ENCODE measurements at regions not wholly inside any gene's neighbourhood (a gene's known extent, or its start where the extent isn't known, plus 50 kb on each side); places are given as distances from the start of the nearest gene placed in this dataset.

- Histone ChIP-seq H3K9me3 (ENCODE audit: control insufficient read depth in 1 of 2, low read length in 2 of 2) (no peaks in the 10 kb centered on the region), H3K27me3 (ENCODE audit: control insufficient read depth in 1 of 2, insufficient read depth in 2 of 2, low read length in 2 of 2) (peaks cover 1 to 17% of the 10 kb centered on the region in 2 donors), H3K4me1 (ENCODE audit: control insufficient read depth in 1 of 2, insufficient read depth in 2 of 2, low read length in 2 of 2) (no peaks in the 10 kb centered on the region), H3K9ac (ENCODE audit: low read depth in 1 of 2, low read length in 2 of 2) (no peak overlapping the region), H3K36me3 (ENCODE audit: control insufficient read depth in 1 of 2, insufficient read depth in 2 of 2, low read length in 2 of 2) (no peaks in the 10 kb centered on the region), H3K27ac (ENCODE audit: low read depth, low read length) (no peak overlapping the region), H3K4me3 (ENCODE audit: low read depth in 1 of 2, low read length in 2 of 2) (no peak overlapping the region)
Measured at GRCh38 chr20:58147628-58148370, 80.7 kb downstream of the ANKRD60 start.

DNA sequence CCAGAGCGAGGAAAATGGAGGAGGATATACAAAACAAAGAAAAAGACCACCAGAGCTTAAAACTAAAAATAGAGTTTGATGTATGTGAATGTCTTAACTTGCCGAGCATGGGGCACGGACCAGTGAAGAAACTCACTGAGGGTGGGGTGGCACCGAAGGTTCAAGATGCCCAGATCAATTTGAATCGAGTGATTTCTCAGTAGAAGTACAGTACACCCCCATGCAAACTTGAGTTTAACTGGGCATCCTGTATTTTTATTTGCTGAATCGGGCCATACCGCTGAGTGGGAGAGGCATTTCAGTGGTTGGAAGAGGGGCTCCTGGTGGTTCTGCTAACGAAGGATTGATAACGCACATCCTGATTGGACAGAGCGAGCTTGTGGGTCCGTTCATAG is 81.7 kb downstream of the ANKRD60 start:
- no peak overlapping the region for H3K27ac ChIP-seq (ENCODE audit: low read depth, low read length)
- no peak overlapping the region for H3K9ac ChIP-seq (ENCODE audit: low read depth in 1 of 2, low read length in 2 of 2)
- no peaks in the 10 kb centered on the region for H3K36me3 ChIP-seq (ENCODE audit: control insufficient read depth in 1 of 2, insufficient read depth in 2 of 2, low read length in 2 of 2)
- H3K4me1 ChIP-seq (ENCODE audit: control insufficient read depth in 1 of 2, insufficient read depth in 2 of 2, low read length in 2 of 2), result no peaks in the 10 kb centered on the region
- no peak overlapping the region for H3K4me3 ChIP-seq (ENCODE audit: low read depth in 1 of 2, low read length in 2 of 2)
- peaks cover 0 to 17% of the 10 kb centered on the region in 2 donors for H3K27me3 ChIP-seq (ENCODE audit: control insufficient read depth in 1 of 2, insufficient read depth in 2 of 2, low read length in 2 of 2)
- H3K9me3 ChIP-seq (ENCODE audit: control insufficient read depth in 1 of 2, low read length in 2 of 2), result no peaks in the 10 kb centered on the region

- no peaks in the 10 kb centered on the region for H3K4me1 ChIP-seq (ENCODE audit: control insufficient read depth in 1 of 2, insufficient read depth in 2 of 2, low read length in 2 of 2)
- H3K4me3 ChIP-seq (ENCODE audit: low read depth in 1 of 2, low read length in 2 of 2), result no peak overlapping the region
- no peaks in the 10 kb centered on the region for H3K36me3 ChIP-seq (ENCODE audit: control insufficient read depth in 1 of 2, insufficient read depth in 2 of 2, low read length in 2 of 2)
- no peak overlapping the region for H3K27ac ChIP-seq (ENCODE audit: low read depth, low read length)
- no peaks in the 10 kb centered on the region for H3K9me3 ChIP-seq (ENCODE audit: control insufficient read depth in 1 of 2, low read length in 2 of 2)
- peaks cover 0 to 17% of the 10 kb centered on the region in 2 donors for H3K27me3 ChIP-seq (ENCODE audit: control insufficient read depth in 1 of 2, insufficient read depth in 2 of 2, low read length in 2 of 2)
- no peak overlapping the region for H3K9ac ChIP-seq (ENCODE audit: low read depth in 1 of 2, low read length in 2 of 2)
Measured at GRCh38 chr20:58146081-58146745, 82.2 kb downstream of the ANKRD60 start.

DNA sequence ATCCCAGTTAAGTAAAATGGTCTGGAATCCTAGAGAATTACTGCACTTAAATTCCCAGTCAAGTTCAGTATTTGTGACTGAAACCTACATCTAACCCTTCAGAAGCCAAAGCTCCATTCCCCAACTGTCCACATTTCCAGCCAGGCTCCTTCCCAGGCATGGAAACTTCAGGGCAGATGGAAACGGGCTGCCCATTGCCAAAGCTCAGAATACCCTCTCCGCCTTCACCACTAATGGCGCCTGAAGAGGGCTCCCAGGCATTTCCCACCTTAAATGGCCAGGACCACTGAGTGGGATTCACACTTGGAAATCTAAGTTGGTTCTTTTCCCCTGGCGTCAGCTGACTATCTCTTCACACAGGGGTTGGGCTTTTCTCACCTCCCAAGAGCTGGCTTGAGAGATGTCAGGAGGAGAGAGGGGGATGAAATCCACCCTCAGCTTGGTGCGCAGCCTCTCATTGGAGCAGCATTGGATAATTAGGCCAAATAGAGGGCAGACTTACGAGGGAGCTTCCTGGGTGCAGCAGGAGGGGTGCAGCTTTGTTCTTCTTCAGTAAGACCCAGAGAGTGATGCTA is 82.9 kb downstream of the ANKRD60 start:
- Histone ChIP-seq H3K4me3 (ENCODE audit: low read depth in 1 of 2, low read length in 2 of 2) (no peak overlapping the region), H3K9me3 (ENCODE audit: control insufficient read depth in 1 of 2, low read length in 2 of 2) (no peaks in the 10 kb centered on the region), H3K27me3 (ENCODE audit: control insufficient read depth in 1 of 2, insufficient read depth in 2 of 2, low read length in 2 of 2) (peaks cover 0 to 12% of the 10 kb centered on the region in 2 donors), H3K27ac (ENCODE audit: low read depth, low read length) (no peak overlapping the region), H3K36me3 (ENCODE audit: control insufficient read depth in 1 of 2, insufficient read depth in 2 of 2, low read length in 2 of 2) (no peaks in the 10 kb centered on the region), H3K4me1 (ENCODE audit: control insufficient read depth in 1 of 2, insufficient read depth in 2 of 2, low read length in 2 of 2) (no peaks in the 10 kb centered on the region), H3K9ac (ENCODE audit: low read depth in 1 of 2, low read length in 2 of 2) (no peak overlapping the region)

DNA sequence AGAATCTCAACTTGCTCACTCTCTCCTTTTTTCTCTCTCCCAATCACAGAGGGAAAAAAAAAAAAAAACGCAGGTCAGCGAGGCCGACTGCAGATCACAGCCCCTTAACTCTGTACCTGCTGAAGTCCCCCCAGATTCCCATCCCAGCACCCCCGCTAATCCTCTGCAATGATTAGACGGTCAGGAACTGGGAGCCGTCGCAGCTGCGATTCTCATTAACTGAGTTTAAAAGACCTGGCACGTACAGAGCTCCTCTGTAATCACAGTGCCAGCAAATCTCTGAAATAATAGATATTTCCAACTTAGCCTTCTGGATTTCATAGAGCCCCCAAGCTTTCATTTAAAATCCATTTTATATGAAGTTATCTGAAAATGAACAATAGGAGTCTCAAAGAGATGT is 84.4 kb downstream of the ANKRD60 start:
- Histone ChIP-seq H3K36me3 (ENCODE audit: control insufficient read depth in 1 of 2, insufficient read depth in 2 of 2, low read length in 2 of 2) (no peaks in the 10 kb centered on the region), H3K9ac (ENCODE audit: low read depth in 1 of 2, low read length in 2 of 2) (no peak overlapping the region), H3K27me3 (ENCODE audit: control insufficient read depth in 1 of 2, insufficient read depth in 2 of 2, low read length in 2 of 2) (peaks cover 4 to 11% of the 10 kb centered on the region in 2 donors), H3K9me3 (ENCODE audit: control insufficient read depth in 1 of 2, low read length in 2 of 2) (no peaks in the 10 kb centered on the region), H3K27ac (ENCODE audit: low read depth, low read length) (no peak overlapping the region), H3K4me3 (ENCODE audit: low read depth in 1 of 2, low read length in 2 of 2) (no peak overlapping the region), H3K4me1 (ENCODE audit: control insufficient read depth in 1 of 2, insufficient read depth in 2 of 2, low read length in 2 of 2) (no peaks in the 10 kb centered on the region)

- Histone ChIP-seq H3K36me3 (ENCODE audit: control insufficient read depth in 1 of 2, insufficient read depth in 2 of 2, low read length in 2 of 2) (no peaks in the 10 kb centered on the region), H3K27ac (ENCODE audit: low read depth, low read length) (no peak overlapping the region), H3K4me1 (ENCODE audit: control insufficient read depth in 1 of 2, insufficient read depth in 2 of 2, low read length in 2 of 2) (no peaks in the 10 kb centered on the region), H3K9me3 (ENCODE audit: control insufficient read depth in 1 of 2, low read length in 2 of 2) (no peaks in the 10 kb centered on the region), H3K4me3 (ENCODE audit: low read depth in 1 of 2, low read length in 2 of 2) (no peak overlapping the region), H3K27me3 (ENCODE audit: control insufficient read depth in 1 of 2, insufficient read depth in 2 of 2, low read length in 2 of 2) (peaks cover 4 to 7% of the 10 kb centered on the region in 2 donors), H3K9ac (ENCODE audit: low read depth in 1 of 2, low read length in 2 of 2) (no peak overlapping the region)
Measured at GRCh38 chr20:58143531-58143930, 84.9 kb downstream of the ANKRD60 start.

GRCh38 chr20:58142843-58143185 is 85.6 kb downstream of the ANKRD60 start:
- H3K9me3 ChIP-seq (ENCODE audit: control insufficient read depth in 1 of 2, low read length in 2 of 2), result no peaks in the 10 kb centered on the region
- H3K4me1 ChIP-seq (ENCODE audit: control insufficient read depth in 1 of 2, insufficient read depth in 2 of 2, low read length in 2 of 2), result no peaks in the 10 kb centered on the region
- H3K27me3 ChIP-seq (ENCODE audit: control insufficient read depth in 1 of 2, insufficient read depth in 2 of 2, low read length in 2 of 2), result peaks cover 4 to 10% of the 10 kb centered on the region in 2 donors
- H3K4me3 ChIP-seq (ENCODE audit: low read depth in 1 of 2, low read length in 2 of 2), result no peak overlapping the region
- no peak overlapping the region for H3K27ac ChIP-seq (ENCODE audit: low read depth, low read length)
- H3K36me3 ChIP-seq (ENCODE audit: control insufficient read depth in 1 of 2, insufficient read depth in 2 of 2, low read length in 2 of 2), result no peaks in the 10 kb centered on the region
- H3K9ac ChIP-seq (ENCODE audit: low read depth in 1 of 2, low read length in 2 of 2), result no peak overlapping the region

DNA sequence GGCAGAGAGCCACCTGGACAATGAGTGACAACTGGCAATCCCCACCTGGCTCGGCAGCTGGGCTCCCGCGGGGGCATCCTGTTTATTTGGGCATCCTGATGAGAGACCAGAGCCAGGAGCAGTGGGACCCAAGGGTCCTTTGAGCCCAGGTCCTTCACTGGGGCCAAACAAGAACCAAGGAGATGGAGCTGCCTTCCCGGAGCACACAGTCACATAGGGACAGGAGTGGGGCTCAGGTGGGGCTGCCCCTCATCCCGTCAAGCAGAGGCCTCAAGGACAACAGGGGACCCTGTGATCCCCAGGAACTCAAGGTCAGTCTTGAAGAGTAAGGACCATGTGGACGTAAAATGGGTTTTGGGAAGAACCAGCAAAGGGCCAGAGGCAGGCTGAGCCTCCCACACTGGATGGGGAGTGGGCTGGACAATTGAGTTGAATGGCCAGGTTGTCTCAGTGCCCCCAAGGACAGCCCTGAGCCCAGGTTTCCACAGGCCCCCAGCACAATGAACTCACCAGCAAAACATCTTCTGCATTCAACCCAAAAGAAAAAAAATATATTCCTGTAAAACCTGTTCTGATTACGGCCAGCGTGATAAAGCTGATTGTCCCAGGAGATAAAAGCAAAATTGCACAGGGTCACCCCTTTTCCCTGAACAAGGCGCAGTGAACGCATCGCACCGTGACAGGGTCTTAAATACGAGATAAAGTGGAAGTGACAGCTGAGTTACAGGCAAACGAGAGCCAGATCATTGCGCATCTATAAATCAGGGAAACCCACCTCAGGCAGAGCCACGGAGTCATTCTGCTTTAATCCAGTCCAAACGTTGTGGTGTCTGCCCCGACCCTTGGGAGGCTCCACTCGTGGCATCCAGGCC is 86.2 kb downstream of the ANKRD60 start:
- H3K27me3 ChIP-seq (ENCODE audit: control insufficient read depth in 1 of 2, insufficient read depth in 2 of 2, low read length in 2 of 2), result peaks cover 4 to 10% of the 10 kb centered on the region in 2 donors
- H3K9ac ChIP-seq (ENCODE audit: low read depth in 1 of 2, low read length in 2 of 2), result no peak overlapping the region
- H3K27ac ChIP-seq (ENCODE audit: low read depth, low read length), result no peak overlapping the region
- H3K4me3 ChIP-seq (ENCODE audit: low read depth in 1 of 2, low read length in 2 of 2), result no peak overlapping the region
- no peaks in the 10 kb centered on the region for H3K4me1 ChIP-seq (ENCODE audit: control insufficient read depth in 1 of 2, insufficient read depth in 2 of 2, low read length in 2 of 2)
- no peaks in the 10 kb centered on the region for H3K36me3 ChIP-seq (ENCODE audit: control insufficient read depth in 1 of 2, insufficient read depth in 2 of 2, low read length in 2 of 2)
- H3K9me3 ChIP-seq (ENCODE audit: control insufficient read depth in 1 of 2, low read length in 2 of 2), result no peaks in the 10 kb centered on the region

DNA sequence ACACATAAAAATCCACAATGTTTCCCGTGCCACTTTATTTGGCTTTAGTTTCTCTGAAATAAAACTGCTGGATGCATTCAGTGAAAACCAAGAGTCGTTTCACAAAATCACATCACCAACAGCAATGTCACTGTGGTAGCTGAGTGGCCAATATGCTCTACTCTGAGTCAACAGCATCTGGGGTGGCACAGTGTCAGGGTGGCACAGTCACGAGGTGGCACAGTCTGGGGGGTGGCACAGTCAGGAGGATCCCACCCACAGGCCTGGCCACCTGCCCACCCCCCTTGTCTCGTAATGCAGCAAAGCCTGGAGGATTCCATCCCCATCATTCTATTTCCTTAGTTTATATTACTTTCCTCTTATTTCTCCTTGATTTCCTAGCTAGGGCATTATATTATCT is 87.0 kb downstream of the ANKRD60 start:
- Histone ChIP-seq H3K9me3 (ENCODE audit: control insufficient read depth in 1 of 2, low read length in 2 of 2) (no peaks in the 10 kb centered on the region), H3K27ac (ENCODE audit: low read depth, low read length) (no peak overlapping the region), H3K4me3 (ENCODE audit: low read depth in 1 of 2, low read length in 2 of 2) (no peak overlapping the region), H3K36me3 (ENCODE audit: control insufficient read depth in 1 of 2, insufficient read depth in 2 of 2, low read length in 2 of 2) (no peaks in the 10 kb centered on the region), H3K4me1 (ENCODE audit: control insufficient read depth in 1 of 2, insufficient read depth in 2 of 2, low read length in 2 of 2) (no peaks in the 10 kb centered on the region), H3K9ac (ENCODE audit: low read depth in 1 of 2, low read length in 2 of 2) (no peak overlapping the region), H3K27me3 (ENCODE audit: control insufficient read depth in 1 of 2, insufficient read depth in 2 of 2, low read length in 2 of 2) (peaks cover 4 to 14% of the 10 kb centered on the region in 2 donors)

Measured in duodenal mucosa (tissue), 2 donors.